Transverse colon (tissue), 4 donors: ENCODE measurements at regions not wholly inside any gene's neighbourhood (a gene's known extent, or its start where the extent isn't known, plus 50 kb on each side); places are given as distances from the start of the nearest gene placed in this dataset.

ENCODE experiments used
- EP300 ChIP-seq: sonication (generic); formaldehyde crosslinking; IDR thresholded peaks from one replicate; pipeline ENCODE4 v1.6.1; 2017; ENCODE audit warnings: antibody characterized with exemption, low read depth
- POLR2AphosphoS5 ChIP-seq, 3 donors: sonication (generic); formaldehyde crosslinking; IDR thresholded peaks; one replicate each; pipeline ENCODE4 v1.6.1; 2016; ENCODE audit warnings: antibody characterized with exemption in 3 of 3
- TF ChIP-seq, protein P1 (sequence below), 5 experiments: fragments of 200-600 bp in 3 of 5; fragments of 450-650 bp in 2 of 5; sonication (generic) in 3 of 5; IDR thresholded peaks; 1 replicate in 2 of 5; 2 replicates in 3 of 5; pipeline ENCODE4 v1.5.1; 2016 to 2017; ENCODE audit warnings: antibody characterized with exemption in 5 of 5, inconsistent platforms in 3 of 5, mild to moderate bottlenecking in 2 of 5, moderate library complexity in 1 of 5

DNA sequence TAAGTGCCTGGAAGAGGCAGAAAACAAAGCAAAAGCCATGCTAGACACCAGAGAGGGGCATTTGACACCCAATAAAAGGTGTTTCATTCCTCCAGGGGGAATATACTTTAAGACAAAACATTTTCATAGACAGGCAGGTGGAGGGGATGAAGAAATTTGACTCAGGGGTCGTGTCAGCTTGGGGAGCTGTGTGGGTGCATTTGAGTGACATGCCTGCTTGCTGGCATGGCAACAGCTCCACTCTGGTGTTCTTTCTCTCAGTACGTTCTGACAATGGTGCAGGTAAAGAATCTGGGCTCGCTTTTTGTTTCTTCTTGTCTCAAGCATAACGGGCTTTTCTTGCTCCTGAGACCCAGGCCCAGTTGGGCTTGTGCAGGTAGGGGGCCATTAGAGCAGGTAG lies 292.9 kb upstream of the ATP10A start:
- TF ChIP-seq, protein P1, sequence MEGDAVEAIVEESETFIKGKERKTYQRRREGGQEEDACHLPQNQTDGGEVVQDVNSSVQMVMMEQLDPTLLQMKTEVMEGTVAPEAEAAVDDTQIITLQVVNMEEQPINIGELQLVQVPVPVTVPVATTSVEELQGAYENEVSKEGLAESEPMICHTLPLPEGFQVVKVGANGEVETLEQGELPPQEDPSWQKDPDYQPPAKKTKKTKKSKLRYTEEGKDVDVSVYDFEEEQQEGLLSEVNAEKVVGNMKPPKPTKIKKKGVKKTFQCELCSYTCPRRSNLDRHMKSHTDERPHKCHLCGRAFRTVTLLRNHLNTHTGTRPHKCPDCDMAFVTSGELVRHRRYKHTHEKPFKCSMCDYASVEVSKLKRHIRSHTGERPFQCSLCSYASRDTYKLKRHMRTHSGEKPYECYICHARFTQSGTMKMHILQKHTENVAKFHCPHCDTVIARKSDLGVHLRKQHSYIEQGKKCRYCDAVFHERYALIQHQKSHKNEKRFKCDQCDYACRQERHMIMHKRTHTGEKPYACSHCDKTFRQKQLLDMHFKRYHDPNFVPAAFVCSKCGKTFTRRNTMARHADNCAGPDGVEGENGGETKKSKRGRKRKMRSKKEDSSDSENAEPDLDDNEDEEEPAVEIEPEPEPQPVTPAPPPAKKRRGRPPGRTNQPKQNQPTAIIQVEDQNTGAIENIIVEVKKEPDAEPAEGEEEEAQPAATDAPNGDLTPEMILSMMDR (IDR thresholded peaks at IDR 0.05) = no peak
- no peak for TF ChIP-seq EP300
- TF ChIP-seq POLR2AphosphoS5 (IDR thresholded peaks at IDR 0.05) = no peak
